Endometrial microvascular endothelial cells (primary cell): ENCODE measurements at regions not wholly inside any gene's neighbourhood (a gene's known extent, or its start where the extent isn't known, plus 50 kb on each side); places are given as distances from the start of the nearest gene placed in this dataset.

ENCODE experiments used
- in situ Hi-C: cut with HindIII; loops from 2 replicates; pipeline ENCODE4 v1.10.0; 2017; ENCODE audit warnings: low sequenced_read_pairs, low pct_unique_long_range_greater_than_20kb; ENCODE audit errors: inconsistent ontology term

GRCh38 chr2:150601280-150602038, 114.0 kb upstream of the RND3 start:
- in situ Hi-C loops = loop anchor here (25.0 kb wide), 1 partner anchor 461 kb away; no protein-coding TSS in a partner anchor

- in situ Hi-C loops = loop anchor here (25.0 kb wide), 1 partner anchor 462 kb away; no protein-coding TSS in a partner anchor
These were observed 112.4 kb upstream of the RND3 start for GRCh38 chr2:150599889-150600288.

DNA sequence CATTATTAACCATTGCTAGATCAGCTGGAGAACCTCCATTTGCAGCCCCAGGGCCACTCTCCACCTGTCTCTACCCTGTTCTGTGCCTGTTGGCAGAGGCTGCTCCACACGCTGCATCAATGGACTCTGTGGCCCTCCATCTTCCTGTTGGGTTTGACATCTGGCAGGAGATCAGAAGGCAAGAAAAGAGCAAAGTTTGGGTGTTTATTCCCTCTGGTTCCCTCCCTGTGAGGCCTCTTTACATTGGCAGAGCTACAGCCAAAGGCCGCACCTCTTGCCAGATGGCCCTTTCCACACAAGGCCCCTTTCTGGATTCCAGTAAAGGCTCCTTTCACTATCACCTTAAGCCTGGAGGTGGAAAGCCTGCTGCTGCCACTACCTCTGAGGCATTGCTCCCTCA, 110.9 kb upstream of the RND3 start:
- in situ Hi-C loops = no loop called here

DNA sequence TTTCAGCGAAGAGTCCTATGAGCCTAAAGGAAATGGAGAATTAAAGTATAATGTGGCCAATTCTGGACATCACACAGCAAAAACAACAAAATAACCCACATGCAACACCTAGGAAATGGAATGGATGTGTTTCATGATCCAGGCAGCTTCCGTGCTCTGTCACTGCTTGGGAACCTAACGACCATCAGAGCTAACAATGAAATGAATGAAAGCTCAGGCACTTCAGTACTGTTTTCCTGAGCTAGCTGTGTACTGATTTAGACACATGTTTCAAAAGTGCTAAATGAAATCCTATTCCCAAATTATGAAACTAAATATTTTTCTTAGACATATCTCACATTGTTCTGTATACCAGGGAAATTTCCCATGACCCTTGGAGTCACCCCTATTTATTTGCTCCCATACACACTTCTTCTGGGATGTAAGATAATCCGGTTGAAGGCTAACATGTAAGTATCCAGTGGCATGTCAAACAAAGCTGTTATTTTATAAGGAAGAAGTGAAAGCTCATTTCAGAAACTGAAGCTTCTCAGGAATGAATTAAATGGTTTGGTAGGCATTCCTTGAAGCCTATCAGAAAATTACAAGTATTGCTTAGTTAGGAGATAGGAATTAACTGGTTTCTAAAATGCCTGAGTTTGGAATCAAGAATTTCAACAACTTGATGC, 108.5 kb upstream of the RND3 start:
- in situ Hi-C loops = no loop called here

GRCh38 chr2:150594299-150594698, 106.8 kb upstream of the RND3 start:
- in situ Hi-C loops = no loop called here

GRCh38 chr2:150591496-150592285, 104.2 kb upstream of the RND3 start:
- in situ Hi-C loops = no loop called here

DNA sequence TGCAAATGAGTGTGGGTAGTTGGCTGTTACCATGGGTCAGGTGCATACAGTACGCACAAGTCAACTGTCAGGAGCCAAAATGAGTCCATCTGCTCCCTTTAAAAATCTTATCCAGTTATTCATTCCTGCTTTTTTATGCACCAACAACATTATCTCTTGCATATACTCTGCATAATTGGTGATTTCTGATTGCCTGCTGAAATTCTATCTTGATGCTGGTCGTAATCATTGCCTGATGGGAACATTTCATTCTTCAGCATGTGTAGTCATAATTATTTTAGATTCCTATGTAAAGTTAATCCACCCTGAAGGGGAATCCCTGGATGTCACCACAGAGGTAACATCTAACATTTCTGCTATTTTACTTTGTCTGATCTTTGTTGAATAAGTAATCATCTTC, 102.2 kb upstream of the RND3 start:
- in situ Hi-C loops = no loop called here

GRCh38 chr2:150588506-150588870, 101.0 kb upstream of the RND3 start:
- in situ Hi-C loops = no loop called here

- in situ Hi-C loops = no loop called here
These were observed 100.4 kb upstream of the RND3 start for GRCh38 chr2:150587547-150588505.

DNA sequence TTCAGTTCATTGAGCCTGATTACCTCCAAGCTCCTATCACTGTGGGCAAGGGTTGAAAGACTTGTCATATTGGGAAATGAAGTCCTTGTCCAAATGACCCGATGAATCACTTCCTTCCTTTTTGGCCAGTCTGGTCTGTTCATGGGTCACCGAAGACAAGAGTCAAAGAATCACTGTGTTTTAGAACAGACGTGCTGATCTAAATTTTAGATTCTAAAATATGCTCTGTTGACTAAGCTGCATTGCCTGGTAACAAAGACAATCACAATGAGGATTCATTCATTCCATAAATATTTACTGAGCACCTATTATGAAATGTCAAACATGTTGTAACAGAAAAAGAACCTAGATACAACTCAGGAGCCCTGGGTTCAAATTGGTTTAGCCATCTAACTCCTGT, 99.4 kb upstream of the RND3 start:
- in situ Hi-C loops = no loop called here

GRCh38 chr2:150585221-150585971, 97.9 kb upstream of the RND3 start:
- in situ Hi-C loops = no loop called here

DNA sequence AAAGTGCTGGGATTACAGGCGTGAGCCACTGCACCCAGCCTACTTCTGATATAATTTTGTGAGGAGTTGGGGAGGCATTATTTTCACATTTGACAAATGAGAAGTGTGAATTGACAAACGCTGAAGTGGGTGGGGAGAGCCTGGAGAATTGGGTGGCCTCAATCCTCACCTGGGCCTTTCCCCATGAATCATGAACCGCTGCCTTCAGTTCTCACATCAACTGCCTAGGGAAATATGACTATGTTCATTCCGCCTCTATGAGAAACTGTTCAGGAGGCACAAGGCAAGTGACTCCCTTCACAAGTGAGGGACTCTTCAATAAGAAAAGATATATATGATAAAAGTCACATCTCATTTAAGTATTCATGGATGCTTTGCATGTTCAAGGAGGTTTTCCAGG, 96.6 kb upstream of the RND3 start:
- in situ Hi-C loops = no loop called here

DNA sequence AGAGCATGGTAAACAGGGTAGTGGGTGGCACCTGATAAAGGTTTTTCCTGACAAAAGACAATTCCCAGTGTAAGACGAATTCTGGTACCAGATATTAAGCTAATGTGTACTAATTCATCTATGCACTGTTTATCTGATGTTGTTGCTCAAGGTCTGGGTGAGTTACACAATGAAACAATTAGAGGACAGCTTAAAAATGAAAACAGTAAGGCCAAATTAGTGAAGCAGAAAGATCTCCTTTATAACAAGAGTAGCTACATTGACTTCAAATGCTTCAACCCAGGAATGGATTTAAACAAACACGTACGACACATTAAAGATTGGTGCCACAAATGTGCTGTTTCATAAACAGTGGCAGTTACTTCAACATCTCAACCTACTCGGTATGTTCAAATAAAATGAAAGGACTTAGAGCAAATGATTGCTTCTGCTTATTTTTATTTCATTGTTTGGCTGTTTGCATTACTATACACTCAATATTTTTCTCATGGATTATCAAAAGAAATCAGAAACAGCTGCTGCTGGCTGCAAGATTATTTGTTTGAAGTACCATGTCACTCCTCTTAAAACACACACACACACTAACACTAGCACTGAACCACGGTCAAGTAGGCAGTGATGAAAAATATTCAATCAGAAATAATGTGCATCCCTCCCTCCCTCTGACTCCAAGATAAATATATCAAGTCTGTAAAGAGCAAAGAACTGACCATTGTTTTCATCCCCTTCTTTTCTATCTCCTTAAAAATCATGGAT, 94.4 kb upstream of the RND3 start:
- in situ Hi-C loops = no loop called here

GRCh38 chr2:150578481-150578880, 91.0 kb upstream of the RND3 start:
- in situ Hi-C loops = no loop called here

GRCh38 chr2:150575861-150576260, 88.4 kb upstream of the RND3 start:
- in situ Hi-C loops = no loop called here

- in situ Hi-C loops = no loop called here
These were observed 85.5 kb upstream of the RND3 start for GRCh38 chr2:150572961-150573395.

DNA sequence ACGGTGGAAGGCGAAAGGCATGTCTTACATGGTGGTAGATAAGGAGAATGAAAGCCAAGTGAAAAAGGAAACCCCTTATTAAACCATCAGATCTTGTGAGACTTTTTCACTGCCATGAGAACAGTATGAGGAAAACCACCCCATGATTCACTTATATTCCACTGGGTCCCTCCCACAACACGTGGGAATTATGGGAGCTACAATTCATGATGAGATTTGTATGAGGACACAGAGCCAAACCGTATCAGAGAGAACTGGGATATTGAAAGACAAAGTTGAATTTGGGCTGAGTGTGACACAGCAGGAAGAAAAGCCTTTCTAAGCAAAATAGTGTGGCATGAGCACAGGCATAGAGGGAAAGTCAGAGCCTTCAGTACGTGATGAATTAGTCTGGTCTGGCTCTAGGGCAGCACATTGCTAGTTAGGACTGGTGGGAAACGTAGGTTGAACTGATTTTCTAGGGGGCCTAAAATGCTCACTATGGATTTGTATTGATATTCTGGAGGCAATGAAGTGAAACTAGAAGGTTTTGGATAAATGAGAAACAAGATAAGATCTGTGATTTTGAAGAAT, 84.8 kb upstream of the RND3 start:
- in situ Hi-C loops = no loop called here
